HG03039 (cell line): ENCODE measurements at regions not wholly inside any gene's neighbourhood (a gene's known extent, or its start where the extent isn't known, plus 50 kb on each side); places are given as distances from the start of the nearest gene placed in this dataset.

Experiments used
- ATAC-seq: cut with Tn5 transposase; IDR thresholded peaks from one replicate; pipeline ENCODE4 v1.9.1; 2021; ENCODE audit warnings: mild to moderate bottlenecking, moderate library complexity; ENCODE audit not compliant: unreplicated experiment

DNA sequence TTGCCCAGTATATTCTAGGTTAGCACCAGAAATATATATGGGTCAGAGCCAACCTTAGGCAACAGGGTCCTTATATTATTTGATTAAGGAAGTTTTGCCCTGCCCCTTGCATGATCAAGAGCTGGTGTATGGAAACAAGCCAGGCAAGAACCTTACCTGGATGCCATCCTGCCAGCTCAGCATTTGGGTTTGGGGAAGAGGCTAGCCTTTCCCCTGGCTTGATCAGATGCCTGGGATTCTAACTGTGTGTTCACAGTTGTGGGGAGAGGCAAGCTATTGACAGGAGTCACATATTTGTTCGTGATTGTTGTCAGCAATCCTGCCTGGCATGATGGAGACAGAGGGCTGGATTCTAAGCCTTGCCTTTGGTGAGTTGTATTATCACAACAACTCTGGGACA, 260.0 kb upstream of the DACH1 start:
- no peak for ATAC-seq

DNA sequence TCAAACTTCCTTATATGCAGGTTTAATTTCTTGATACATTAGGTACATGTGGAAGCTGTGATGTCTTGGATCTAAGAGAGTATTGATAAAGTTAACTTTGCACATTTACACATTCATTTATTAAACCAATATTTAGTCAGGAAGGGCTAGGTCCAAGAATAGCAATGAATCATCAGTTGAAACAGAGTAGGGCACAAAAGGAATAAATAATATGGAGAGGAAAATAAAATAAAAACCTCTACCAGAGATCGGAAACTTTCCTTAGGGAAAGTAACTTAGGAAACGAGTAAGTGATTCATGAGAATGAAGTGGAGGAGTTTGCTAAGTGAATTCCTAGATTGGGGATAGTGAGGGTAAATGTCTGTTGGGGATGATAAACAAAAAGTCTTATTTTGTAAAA, 259.4 kb upstream of the DACH1 start:
- no peak for ATAC-seq

DNA sequence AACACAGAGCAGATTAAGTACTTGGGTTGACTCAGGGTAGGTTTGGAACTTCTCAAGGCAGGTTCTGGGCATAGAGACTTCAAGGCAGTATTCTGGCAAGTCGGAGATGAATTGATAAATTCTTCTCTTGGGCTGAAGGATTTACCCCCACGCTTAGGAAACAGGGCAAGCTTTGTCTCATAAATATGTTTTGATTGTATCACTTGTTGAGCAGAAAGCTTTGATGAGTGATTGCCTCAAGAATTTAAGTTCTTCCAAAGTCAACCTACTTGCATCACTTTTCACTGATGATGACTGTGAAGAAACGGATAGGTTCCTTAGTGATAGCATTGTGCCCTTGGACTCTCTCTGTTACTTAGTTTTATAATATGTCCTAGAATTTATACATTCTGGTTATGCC, 258.6 kb upstream of the DACH1 start:
- ATAC-seq = no peak

DNA sequence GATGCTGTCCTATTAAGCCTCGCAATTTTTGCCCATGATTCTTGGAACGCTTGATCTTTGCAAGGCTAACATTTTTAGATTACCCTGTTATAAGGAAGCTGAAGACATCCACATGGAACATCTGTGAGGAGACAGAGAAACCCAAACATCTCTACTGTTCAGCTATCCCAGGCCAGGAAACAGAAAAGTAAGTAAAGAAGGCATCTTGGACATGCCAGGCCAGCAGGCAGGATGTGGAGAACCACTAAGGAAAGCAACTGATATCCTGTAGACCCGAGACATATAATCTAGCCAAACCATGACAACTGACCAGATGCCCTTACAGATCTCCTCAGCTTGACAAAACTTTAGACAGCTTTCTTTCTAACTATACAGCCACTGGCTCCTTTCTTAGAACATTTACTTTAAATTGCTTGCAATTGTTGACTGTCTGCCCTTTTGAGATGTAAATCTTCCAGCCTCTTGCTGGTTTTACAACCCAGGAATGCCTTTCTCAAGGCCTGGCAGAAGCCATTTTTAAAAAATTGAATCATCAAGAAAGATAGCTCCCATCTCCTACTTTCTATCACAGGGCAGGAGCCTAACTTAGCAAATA, 255.8 kb upstream of the DACH1 start:
- no peak for ATAC-seq

DNA sequence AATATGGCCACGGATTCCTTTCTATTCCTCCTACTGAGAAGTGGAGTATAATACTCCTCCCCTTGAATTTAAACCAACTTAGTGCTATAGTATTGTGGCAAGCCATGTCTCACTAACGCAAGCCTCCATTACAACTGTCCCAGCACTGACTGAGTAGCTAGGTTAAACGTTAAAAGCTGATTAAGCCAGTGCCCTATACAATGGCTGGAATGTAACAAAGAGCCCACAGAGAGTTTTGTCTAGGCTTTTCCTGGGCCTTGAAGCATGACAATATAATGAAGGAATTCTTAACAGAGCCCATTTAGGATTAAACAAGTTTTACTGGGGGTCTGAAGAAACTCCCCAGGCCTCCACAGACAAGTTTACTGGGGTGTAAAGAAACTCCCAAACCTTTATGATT, 254.5 kb upstream of the DACH1 start:
- ATAC-seq = no peak

DNA sequence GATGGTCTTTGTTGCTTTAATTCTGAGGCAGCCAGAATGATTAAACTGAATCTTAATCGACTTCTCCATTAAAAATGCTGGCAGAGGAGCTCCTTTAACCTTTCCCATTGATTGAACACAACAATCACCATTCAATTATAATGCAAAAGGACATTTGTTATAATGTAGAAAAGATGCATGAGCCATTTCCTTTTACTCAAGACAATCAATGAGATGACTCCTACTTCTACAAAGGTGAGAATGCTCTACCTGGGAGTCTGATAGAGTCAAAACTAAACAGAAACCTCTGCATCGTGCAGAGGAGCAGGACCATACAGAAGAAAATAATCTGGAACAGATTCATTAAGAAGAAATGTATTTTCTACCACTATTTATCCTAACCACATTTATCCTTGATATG, 253.6 kb upstream of the DACH1 start:
- no peak for ATAC-seq

DNA sequence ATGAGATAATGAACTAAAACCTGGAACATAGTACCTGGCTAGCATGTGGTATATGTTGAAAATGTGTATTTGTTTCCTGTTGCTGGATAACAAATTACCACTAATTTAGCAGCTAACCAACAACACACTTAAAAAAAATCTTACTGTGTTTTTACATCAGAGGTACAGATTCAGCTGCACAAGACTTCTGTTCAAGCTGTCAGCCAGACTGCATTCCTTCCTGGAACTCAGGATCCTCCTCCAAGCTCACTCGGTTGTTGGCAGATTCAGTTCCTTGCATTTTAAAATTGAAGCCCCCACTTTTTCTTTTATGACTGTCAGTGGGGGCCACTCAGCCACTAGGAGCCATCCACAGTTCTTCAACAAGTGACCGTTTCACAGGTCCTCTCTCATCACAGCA, 246.9 kb upstream of the DACH1 start:
- no peak for ATAC-seq

DNA sequence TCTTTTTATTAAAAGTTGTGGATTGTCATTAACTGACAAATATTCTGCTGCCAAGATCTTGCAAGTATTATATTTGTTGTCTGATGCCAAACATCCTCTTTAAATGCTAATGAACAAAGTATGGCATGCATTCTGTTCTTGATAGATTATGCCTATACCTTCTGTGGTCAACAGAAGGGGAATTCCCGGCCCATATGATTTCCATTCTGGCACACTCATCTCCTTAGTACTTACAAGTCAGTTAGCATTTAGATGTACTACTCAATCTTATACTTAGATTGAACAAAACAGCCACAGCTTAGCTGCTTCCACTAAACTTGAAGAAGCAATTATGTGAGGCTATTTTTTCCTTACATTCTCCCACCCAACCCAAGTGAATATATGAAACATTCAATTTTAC, 246.1 kb upstream of the DACH1 start:
- no peak for ATAC-seq

DNA sequence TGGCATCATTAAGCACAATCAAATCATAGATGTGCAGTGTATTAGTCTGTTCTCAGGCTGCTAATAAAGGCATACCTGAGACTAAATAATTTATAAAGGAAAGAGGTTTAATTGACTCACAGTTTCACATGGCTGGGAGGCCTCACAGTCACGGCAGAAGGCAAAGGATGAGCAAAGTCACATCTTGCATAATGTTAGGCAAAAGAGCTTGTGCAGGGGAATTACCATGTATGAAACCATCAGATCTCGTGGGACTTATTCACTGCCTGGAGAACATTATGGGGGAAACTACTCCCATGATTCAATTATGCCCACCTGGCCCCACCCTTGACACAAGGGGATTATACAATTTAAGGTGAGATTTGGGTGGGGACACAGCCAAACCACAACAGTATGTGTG, 245.2 kb upstream of the DACH1 start:
- ATAC-seq = no peak

DNA sequence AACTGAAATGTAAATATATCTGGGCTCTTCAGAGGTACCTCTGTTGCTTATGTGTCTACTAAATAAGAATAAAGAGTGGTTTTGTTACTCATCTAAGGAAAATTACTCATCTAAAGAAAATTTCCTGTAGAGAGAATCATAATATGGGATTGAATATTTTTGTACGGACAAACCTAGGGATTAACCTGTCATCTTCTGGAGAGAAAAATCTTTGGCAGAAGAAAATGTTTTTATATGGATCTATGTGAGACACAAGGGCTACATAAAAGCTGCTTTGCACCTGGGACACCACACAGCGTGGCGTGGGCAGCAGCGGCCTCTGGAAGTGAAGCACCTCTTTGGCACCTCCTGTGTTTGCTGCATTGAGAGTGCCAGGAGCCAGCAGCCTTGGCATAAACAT, 242.9 kb upstream of the DACH1 start:
- ATAC-seq = no peak

DNA sequence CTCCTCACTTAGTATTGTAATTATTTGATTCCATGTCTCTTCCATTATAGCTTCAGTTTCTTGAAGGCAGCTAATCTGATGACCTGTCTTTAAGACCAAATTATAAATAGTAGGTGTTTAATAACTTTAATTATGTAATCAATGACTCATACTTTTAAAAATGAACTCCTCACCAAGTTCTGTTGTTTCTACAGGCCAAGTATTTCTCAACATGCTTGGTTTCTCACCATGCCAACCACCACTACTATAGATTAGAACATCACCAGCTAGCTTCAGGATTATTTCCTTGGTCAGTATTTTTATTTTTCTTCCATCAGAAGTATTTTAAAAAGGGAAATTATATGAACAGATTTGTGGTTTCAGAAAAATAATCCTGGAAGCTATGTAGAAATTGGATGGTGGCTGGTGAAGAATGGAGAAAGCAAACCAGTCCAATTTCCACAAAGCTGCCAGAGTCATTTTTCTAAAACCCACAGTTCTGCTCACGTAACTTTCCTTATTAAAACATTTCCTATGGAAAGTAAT, 237.7 kb upstream of the DACH1 start:
- no peak for ATAC-seq

DNA sequence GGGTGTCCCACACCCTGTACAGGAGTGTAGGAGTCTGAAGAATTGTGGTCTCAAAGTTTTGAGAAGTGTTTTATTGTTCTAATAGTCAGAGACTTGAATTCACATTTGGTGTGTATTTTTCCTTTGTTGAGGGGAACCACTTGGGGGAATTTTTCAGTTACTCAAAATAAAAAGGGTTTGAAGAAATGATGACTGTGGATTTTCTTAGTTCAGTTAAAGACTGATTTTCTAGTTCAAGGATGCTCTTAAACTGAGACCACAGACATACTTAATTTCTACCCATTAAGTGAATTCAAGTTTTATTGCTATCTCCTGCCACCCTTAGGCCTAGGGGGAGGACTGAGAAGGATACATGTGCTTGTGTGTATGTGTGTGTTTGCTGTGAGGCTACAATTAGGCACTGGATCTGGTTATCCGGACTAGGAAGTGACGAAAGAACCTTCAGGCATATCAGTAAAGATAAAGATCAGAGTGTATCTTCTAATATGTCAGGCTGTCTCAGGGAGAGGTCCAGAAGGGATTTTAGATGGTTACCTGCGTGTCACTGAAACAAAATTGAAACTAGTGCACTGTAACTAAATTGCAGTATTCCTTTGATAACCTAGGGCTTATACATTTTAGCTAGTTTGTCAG, 234.9 kb upstream of the DACH1 start:
- ATAC-seq = no peak

DNA sequence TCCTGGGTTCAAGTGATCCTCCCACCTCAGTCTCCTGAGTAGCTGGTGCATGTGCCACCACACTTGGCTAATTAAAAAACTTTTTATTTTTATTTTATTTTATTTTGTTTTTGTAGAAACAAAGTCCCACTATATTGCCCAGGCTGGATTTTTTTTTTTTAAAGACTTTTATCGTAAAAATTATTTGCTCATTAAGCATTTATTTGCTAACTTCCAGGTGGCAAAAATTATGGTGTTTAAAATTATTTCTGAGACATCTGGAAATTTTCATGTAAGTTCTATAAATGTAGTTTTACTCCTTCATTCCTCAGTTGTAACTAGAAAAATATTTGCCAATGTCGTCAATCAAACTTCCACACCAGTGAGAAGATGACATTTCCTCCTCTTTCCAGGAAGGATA, 233.3 kb upstream of the DACH1 start:
- no peak for ATAC-seq

DNA sequence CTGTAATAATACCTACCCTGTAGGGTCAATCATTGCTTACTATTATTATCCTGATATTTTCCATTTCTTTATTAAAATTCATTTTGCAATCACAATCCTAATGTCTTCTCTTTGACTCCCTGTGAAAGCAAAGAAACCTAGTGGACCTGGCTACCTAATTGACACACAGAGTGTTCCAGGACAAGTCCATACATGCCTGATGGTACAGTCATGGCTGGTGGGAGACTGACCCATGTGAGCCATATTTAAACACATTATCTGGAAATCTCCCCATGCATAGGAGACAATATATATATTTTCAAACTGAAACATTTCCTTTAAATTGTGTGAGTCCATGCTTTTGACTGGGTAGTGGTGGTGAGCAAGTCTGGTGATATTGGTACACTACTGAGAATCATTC, 230.6 kb upstream of the DACH1 start:
- ATAC-seq = no peak

DNA sequence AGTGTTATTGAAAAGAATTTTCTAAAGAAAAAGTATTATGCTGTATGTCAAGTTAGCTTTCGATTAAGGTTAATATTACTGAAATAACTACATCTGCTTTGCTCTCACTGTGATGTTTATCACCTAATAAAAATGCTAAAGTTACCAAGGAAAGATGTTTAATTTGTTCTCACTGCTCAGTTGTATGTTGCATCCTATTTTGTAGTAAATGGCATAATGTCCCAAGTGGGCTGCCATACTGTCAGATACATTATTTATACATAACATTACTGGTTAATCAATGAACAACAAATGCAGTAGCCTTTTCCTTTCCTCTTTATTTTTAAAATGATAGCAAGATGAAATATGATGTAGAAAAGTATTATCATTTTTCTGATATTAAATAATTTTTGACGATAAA, 226.3 kb upstream of the DACH1 start:
- no peak for ATAC-seq

DNA sequence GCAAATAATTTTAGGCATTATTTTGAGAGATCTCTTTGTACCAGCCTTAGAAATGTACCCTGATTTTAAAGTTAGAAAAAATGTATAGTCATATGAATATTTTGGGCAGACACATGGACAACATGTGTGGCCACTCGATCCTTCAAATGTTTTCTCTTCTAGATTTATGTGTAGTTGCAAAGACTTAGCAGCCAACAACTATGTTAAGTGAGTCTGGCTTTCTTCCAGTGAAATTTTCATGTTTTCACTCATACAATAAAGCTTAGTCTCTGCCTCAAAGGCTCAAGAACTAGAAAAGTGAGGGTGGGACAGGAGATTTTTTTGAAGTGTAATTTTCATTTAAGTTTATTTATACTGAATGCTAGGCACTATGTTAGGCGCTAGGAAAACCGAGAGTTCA, 207.7 kb upstream of the DACH1 start:
- ATAC-seq = no peak

DNA sequence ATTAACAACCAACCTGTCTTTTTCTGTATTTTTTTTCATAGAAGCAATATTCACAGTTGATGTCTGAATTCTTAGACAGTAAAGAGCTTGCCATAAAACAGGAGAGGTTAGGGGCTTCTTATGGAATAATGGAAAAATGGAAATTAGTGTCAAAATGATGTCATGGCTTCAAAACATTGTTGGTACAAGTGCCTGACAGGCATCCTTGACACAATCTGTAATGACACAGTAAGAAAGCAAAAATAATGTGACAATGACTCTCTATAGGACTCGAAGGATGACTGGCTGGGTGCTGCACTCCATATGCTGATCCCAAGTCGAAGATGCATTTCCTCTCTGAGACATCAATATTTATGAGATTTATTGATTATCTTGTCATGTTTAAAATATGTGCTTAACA, 205.3 kb upstream of the DACH1 start:
- ATAC-seq = no peak

DNA sequence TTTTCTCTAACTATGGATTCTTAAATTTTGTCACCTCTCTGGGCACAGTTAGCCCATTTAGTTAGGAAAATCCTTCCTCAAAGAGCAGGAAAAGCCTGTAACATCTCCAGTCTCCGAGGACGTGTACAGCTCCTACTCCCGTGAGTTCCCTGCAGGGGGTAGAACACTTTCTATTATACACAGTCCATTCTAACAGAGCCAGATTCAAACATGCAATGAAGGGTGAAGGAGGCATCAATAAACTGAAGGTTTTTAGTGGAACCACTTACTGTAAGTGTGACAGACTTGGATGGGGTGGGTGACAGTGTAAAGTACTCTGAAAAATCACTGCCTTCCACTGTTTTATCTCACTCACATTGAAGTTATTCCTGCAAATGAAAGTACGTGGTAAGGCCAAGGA, 204.7 kb upstream of the DACH1 start:
- no peak for ATAC-seq

DNA sequence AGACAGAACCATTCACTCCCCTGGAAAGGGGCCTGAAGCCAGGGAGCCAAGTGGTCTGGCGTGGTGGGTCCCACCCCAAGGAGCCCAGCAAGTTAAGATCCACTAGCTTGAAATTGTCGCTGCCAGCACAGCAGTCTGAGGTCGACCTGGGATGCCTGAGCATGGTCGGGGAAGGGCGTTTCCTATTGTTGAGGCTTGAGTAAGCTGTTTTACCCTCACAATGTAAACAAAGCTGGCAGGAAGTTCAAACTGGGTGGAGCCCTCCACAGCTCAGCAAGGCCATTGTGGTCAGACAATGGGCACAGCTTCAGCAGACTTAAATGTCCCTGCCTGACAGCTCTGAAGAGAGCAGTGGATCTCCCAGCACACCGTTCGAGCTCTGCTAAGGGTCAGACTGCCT, 195.6 kb upstream of the DACH1 start:
- ATAC-seq = no peak

DNA sequence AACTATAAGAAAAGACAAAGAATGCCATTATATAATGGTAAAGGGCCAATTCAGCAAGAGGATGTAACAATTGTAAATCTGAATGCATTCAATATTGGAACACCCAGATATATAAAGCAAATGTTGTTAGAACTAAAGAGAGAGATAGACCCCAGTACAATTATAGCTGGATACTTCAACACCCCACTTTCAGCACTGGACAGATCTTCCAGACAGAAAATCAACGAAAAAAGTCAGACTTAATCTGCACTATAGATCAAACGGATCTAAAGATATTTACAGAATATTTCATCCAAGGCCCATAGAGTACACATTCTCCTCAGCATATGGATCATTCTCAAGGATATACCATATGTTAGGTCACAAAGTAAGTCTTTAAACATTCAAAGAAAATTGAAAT, 194.6 kb upstream of the DACH1 start:
- no peak for ATAC-seq

DNA sequence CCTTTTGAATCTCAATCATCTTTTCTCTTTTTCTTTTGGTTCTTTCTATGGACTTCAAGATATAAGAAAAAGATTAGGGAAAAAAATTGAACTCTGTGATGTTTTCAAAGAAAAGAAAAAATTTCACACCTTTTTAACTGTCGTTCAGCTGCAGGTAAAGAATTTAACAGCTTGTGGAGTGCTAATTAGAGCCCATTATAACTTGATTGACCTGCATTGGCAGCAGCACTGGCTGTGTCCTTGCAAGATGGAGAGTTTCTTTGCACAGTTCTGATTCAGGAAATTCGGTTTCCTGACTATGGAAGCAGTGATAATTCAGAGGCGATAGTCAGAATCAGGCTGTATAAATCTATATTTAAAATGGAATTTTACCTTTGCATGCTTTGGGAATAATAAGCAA, 183.2 kb upstream of the DACH1 start:
- no peak for ATAC-seq

DNA sequence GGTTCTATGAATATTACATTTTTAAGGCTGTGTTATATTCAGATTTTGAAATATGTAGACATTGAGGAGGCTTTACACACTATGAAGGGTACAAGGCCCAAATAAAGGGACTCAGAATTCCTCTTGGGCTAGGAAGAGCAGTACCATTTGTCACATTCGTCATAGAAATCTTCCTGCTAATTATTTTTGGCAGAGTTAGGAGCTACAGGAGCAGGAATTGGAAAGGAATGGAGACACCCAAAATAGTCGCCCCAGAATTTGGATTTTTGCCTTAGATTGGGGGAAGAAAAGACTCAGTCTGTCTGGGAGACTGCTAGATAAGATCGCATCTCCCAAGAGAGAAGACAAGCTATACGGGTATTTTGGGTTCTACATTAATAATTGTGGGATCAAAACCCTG, 176.4 kb upstream of the DACH1 start:
- ATAC-seq = no peak

DNA sequence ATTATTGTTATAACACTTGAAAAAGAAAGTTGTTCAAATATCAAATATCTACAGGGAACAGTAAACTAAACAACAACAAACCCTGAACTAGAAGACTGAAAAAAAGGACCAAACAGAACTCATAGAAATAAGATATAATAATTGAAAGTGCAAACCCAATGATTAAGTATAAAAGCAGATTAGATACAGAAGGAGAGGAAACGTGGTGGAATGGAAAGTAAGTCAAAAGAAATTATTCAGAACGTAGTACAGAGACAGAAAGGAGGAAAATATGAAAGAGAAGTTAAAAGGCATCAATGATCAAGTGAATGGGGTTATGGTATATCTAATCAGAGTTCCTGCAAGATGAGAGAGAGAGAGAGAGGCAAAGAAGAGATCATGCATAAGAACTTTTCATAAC, 174.2 kb upstream of the DACH1 start:
- no peak for ATAC-seq
